NB4 (cell line): ENCODE measurements at regions not wholly inside any gene's neighbourhood (a gene's known extent, or its start where the extent isn't known, plus 50 kb on each side); places are given as distances from the start of the nearest gene placed in this dataset.

Experiments
- CTCF ChIP-seq: IDR thresholded peaks from one replicate; pipeline ENCODE4 v1.5.1; 2012; ENCODE audit warnings: low read depth, low read length
- MAX ChIP-seq: IDR thresholded peaks from 2 replicates; pipeline ENCODE4 v1.6.1; 2011; ENCODE audit warnings: low read depth, low read length
- POLR2A ChIP-seq: IDR thresholded peaks from 2 replicates; pipeline ENCODE4 v1.6.1; 2011; ENCODE audit warnings: mild to moderate bottlenecking; ENCODE audit not compliant: insufficient read length; ENCODE audit errors: extremely low read depth

- TF ChIP-seq CTCF (no peak), MAX (no peak), POLR2A (no peak)
Observed at GRCh38 chr4:27178061-27178460, 317.4 kb downstream of the STIM2 start.
